ENCODE measurements at regions not wholly inside any gene's neighbourhood (a gene's known extent, or its start where the extent isn't known, plus 50 kb on each side); places are given as distances from the start of the nearest gene placed in this dataset.

DNA sequence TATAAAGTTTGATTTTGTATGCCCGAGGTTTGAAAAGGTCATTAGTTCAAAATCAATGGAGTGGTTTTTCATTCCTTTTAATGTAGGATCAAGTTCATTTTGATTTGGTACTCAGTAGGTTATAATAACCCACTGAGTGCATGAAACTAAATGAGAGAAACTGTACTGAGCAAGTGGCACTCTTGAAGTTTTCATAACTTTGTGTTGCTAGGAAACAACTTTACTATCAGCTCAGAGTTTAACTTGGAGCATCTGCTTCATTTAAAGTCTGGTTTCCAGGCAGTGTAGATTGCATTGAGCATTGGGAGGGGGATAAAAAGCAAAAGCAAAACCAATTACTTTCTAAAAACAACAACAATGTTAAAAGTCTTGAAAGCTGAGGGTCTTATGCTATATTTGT is 1361.6 kb upstream of the CHAC2 start:
- Histone ChIP-seq H3K4me3 (ENCODE audit: low read depth, low read length, poor library complexity, severe bottlenecking) (no peak overlapping the region), H3K27me3 (replicated peaks; ENCODE audit: insufficient read depth, low read depth, low read length, poor library complexity) (peaks cover 11% of the 10 kb centered on the region), H3K9me3 (ENCODE audit: low read depth, low read length, poor library complexity, severe bottlenecking) (no peaks in the 10 kb centered on the region), H3K4me1 (ENCODE audit: insufficient read depth, low read length, poor library complexity, severe bottlenecking) (no peaks in the 10 kb centered on the region), H3K27ac (ENCODE audit: low read depth, low read length, poor library complexity, severe bottlenecking) (no peak overlapping the region), H3K36me3 (ENCODE audit: insufficient read depth, low read length, poor library complexity, severe bottlenecking) (no peaks in the 10 kb centered on the region)
- TF ChIP-seq, protein P1, sequence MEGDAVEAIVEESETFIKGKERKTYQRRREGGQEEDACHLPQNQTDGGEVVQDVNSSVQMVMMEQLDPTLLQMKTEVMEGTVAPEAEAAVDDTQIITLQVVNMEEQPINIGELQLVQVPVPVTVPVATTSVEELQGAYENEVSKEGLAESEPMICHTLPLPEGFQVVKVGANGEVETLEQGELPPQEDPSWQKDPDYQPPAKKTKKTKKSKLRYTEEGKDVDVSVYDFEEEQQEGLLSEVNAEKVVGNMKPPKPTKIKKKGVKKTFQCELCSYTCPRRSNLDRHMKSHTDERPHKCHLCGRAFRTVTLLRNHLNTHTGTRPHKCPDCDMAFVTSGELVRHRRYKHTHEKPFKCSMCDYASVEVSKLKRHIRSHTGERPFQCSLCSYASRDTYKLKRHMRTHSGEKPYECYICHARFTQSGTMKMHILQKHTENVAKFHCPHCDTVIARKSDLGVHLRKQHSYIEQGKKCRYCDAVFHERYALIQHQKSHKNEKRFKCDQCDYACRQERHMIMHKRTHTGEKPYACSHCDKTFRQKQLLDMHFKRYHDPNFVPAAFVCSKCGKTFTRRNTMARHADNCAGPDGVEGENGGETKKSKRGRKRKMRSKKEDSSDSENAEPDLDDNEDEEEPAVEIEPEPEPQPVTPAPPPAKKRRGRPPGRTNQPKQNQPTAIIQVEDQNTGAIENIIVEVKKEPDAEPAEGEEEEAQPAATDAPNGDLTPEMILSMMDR (conservative IDR thresholded peaks at IDR 0.05; ENCODE audit: low read depth, low read length): no peak
- TF ChIP-seq EZH2 (IDR thresholded peaks at IDR 0.05; ENCODE audit: borderline replicate concordance, low read depth, low read length, poor library complexity, severe bottlenecking): no peak
- BruUV-seq (replicated peaks): no TSS peak
- no peak for DNase-seq (ENCODE audit: low spot score)
- CTCF ChIA-PET: no interaction called here
- intact Hi-C loops (cut with micrococcal nuclease; ENCODE audit: unreplicated experiment): no loop called here
- POLR2A ChIA-PET (ENCODE audit: low non-redundant PET): no interaction called here

DNA sequence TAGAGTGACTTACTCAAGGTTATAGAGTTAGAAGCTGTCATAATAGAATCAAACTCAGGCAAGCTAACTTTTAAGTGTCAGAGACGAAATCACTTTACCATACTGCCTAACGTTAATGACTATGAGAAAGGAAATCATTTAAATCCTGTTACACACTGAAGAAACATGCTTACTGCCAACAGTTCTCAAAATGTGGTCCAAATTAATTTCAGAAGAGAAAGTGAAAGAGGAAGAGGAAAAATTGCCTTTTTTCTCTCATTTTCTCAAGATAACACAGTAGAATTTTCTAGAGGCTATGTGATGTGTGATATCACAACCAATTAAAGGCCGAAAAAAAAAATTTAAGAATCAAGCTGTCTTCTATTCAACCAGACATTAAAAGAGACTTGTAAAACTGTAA is 1362.7 kb upstream of the CHAC2 start:
- TF ChIP-seq, protein P1 (conservative IDR thresholded peaks at IDR 0.05; ENCODE audit: low read depth, low read length): no peak
- TF ChIP-seq EZH2 (IDR thresholded peaks at IDR 0.05; ENCODE audit: borderline replicate concordance, low read depth, low read length, poor library complexity, severe bottlenecking): no peak
- Histone ChIP-seq H3K4me1 (ENCODE audit: insufficient read depth, low read length, poor library complexity, severe bottlenecking) (no peaks in the 10 kb centered on the region), H3K27ac (ENCODE audit: low read depth, low read length, poor library complexity, severe bottlenecking) (no peak overlapping the region), H3K36me3 (ENCODE audit: insufficient read depth, low read length, poor library complexity, severe bottlenecking) (no peaks in the 10 kb centered on the region), H3K9me3 (ENCODE audit: low read depth, low read length, poor library complexity, severe bottlenecking) (no peaks in the 10 kb centered on the region), H3K4me3 (ENCODE audit: low read depth, low read length, poor library complexity, severe bottlenecking) (no peak overlapping the region), H3K27me3 (replicated peaks; ENCODE audit: insufficient read depth, low read depth, low read length, poor library complexity) (peaks cover 11% of the 10 kb centered on the region)
- ChIA-PET CTCF (no interaction called here), POLR2A (ENCODE audit: low non-redundant PET) (no interaction called here)
- DNase-seq (ENCODE audit: low spot score): no peak
- intact Hi-C loops (cut with micrococcal nuclease; ENCODE audit: unreplicated experiment): no loop called here
- no TSS peak for BruUV-seq (replicated peaks)

DNA sequence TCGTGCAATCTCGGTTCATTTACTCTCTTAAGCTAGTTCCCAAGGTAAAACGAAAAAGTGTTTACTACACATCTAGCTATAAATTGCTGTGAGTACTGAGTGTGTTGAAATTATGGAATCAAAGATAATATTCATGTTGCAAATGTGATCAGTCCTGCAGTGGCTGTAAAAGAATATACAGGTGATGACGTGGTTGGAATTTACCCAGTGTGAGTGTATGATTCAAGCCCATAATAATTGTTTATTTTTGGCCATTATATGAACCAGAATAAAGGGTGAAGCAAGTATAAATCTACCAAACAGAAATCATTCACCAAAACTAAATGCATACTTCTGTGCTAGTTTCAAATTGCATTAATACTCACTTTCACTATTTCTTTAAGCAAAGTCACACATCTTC is 1363.6 kb upstream of the CHAC2 start:
- ChIA-PET POLR2A (ENCODE audit: low non-redundant PET) (no interaction called here), CTCF (no interaction called here)
- intact Hi-C loops (cut with micrococcal nuclease; ENCODE audit: unreplicated experiment): no loop called here
- H3K27me3 ChIP-seq (replicated peaks; ENCODE audit: insufficient read depth, low read depth, low read length, poor library complexity): peaks cover 11% of the 10 kb centered on the region
- H3K4me3 ChIP-seq (ENCODE audit: low read depth, low read length, poor library complexity, severe bottlenecking): no peak overlapping the region
- no peak for DNase-seq (ENCODE audit: low spot score)
- no peak for TF ChIP-seq EZH2 (IDR thresholded peaks at IDR 0.05; ENCODE audit: borderline replicate concordance, low read depth, low read length, poor library complexity, severe bottlenecking)
- TF ChIP-seq, protein P1 (conservative IDR thresholded peaks at IDR 0.05; ENCODE audit: low read depth, low read length): no peak
- H3K9me3 ChIP-seq (ENCODE audit: low read depth, low read length, poor library complexity, severe bottlenecking): no peaks in the 10 kb centered on the region
- no peak overlapping the region for H3K27ac ChIP-seq (ENCODE audit: low read depth, low read length, poor library complexity, severe bottlenecking)
- no TSS peak for BruUV-seq (replicated peaks)
- H3K36me3 ChIP-seq (ENCODE audit: insufficient read depth, low read length, poor library complexity, severe bottlenecking): no peaks in the 10 kb centered on the region
- H3K4me1 ChIP-seq (ENCODE audit: insufficient read depth, low read length, poor library complexity, severe bottlenecking): no peaks in the 10 kb centered on the region
